IPS-NIHi7 (cell line): ENCODE measurements at regions not wholly inside any gene's neighbourhood (a gene's known extent, or its start where the extent isn't known, plus 50 kb on each side); places are given as distances from the start of the nearest gene placed in this dataset.
A peak's percentile ranks its signal among the peaks of the same experiment; 100 is the strongest.
"Not testable (repeated sequence)": the region's sequence is repeated elsewhere in the genome, so short reads cannot be mapped to it uniquely, and the experiment has no call there.

Experiments used
- DNase-seq: peaks from one replicate; pipeline ENCODE4 v3.0.0; 2012; ENCODE audit warnings: mixed read lengths; ENCODE audit errors: extremely low spot score

DNA sequence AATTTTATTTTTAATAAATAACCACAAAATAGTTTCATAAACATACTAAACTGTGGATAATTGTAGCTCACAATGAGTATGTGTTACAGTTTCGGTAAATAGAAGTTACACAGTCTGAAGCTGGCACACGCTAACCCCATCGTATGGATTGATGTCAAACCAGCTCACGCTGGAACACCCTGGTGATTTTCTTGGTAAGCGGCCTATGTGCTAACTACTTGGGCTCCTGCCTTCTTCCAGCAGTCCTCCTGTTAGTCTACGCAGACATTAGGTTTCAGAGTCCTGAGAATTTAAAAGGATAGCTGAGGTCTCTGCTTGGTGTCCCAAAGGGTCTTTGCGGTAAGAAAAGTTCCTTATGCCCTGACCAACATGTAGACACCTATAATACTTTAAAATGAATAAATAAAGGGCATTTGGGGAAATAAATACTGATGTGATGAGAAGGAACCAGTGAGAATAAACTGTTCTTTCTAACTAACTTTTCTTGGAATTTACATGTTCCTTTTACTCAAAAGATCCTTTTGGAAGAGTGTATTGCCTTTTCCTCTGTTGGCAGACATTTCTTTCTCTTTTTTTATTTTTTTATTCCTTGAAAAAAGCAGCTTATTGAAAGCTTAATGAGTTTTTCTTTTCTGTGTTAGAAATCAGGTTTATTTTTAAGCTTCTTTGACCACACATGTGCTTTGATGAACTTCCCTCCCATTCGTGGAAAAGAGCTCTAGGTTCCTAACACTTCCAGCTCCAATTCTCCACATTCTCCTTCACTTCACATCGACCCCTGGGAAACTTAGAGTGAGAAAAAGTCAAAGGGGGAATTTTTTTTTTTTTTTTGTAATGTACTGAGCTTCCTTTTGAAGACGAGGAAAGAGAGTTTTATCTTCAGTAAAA lies 322.2 kb downstream of the IRS1 start:
- no peak for DNase-seq

DNA sequence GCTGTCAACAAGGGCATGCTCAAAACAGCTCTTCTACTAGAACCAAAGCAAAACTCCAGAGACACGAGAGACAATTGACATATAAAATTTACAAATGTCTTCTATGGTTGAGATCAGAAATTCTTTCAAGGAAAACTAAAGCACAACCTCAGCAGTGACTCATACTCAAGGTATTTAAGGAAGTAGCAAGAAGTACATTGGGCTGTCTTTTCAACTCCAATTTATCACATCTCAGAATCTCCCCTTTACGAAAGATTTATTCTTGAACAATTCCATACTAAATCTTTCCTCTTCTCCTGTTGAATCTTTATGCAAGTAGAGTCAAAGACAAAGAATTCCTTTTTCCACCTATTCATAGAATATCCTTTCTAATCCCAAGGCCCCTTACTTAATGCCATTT lies 324.0 kb downstream of the IRS1 start:
- DNase-seq = no peak

DNA sequence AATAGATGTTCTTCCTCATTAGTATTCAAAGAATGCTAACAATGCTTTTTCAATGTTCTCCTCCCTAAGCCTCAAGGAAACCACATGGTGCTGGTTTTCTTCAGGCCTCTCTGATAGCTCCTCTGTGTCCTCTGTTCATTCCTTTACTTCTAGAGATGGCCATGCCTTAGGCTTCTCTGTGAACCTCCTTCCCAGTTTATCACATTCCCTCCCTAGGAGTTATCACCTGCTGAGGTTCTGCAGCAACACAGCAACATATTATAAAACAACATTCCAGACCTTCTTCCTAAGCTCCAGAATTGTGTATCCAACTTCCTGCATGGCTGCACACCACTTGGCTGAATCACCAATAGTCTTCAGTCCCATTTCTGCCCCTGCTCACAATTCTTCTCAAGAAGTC lies 325.5 kb downstream of the IRS1 start:
- no peak for DNase-seq

- DNase-seq = no peak
These were observed 327.6 kb downstream of the IRS1 start for GRCh38 chr2:226471987-226472470.

DNA sequence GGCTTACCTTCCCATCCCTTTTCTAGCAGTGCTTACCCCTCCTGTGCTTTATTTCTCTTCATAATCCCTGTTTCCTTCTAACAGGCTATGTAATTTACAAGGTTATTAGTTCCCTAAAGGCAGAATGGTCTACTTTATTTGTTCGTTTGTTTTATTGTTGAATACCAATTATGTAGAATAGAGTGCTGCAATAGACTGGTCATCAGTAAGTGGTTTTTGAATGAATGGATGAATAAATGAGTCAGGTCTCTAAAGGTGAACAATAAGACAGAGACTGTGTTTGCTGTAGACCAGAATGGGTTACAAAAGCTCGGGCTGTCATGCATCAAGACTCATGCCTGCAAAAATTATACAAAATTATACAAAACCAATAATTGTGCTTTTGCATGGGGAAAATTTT lies 332.0 kb downstream of the IRS1 start:
- no peak for DNase-seq

- DNase-seq = no peak
These were observed 332.4 kb downstream of the IRS1 start for GRCh38 chr2:226467221-226467620.

DNA sequence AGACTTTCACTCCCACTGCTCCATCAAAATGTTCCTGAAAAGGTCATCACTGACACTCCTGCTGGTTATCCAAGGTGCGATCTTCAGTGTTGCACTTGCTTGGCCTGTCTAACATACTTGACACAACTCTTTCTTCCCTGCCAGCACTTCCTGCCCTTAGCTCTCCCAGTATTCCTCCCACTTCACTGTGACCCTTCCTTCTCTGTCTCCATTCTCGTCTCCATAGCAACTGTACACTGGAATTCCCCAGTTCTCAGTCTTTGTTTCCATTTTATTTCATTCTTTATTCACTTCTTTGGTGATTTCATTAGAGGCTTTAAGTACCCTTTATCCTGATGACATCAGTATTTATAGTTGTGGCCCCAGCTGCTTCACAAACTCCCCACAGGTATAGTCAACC lies 333.0 kb downstream of the IRS1 start:
- no peak for DNase-seq

DNA sequence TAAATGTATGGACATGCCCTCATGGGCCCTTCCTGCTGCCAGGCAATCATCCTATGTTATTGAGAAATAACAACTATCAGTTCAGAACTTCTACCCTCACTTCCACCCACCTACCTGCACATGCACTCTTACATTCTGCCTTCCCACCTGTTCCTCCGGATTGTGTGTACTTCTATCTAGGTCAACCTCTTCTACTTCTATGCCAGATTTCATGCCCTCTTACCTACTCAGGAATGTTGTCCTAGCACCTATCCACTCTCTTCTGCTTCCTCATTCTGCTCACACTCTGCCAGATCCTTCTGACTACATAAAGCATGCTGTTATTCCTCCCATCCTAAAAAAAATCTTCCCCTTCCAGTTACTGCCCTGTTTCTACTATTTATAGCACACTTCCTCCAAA lies 333.5 kb downstream of the IRS1 start:
- DNase-seq = no peak

GRCh38 chr2:226464380-226464779 lies 335.2 kb downstream of the IRS1 start:
- DNase-seq = no peak

DNA sequence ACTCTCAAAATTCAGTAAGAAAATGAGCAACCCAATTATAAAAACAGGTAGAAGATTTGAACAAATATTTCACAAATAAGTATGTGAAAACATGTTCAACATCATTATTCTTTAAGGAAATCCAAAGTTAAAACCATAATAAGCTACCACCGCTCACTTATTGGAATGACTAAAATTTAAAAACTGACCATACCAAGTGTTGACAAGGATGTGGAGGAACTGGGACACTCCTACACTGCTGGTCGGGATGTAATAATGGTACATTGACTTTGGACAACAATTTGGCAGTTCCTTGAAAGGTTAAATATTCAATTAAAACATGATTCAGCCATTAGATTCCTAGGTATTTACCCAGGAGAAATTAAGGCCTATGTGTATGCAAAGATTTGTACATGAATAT lies 336.5 kb downstream of the IRS1 start:
- DNase-seq = no peak

- no peak for DNase-seq
These were observed 337.6 kb downstream of the IRS1 start for GRCh38 chr2:226461981-226462380.

- DNase-seq = not testable (repeated sequence)
These were observed 343.5 kb downstream of the IRS1 start for GRCh38 chr2:226456144-226456543.

DNA sequence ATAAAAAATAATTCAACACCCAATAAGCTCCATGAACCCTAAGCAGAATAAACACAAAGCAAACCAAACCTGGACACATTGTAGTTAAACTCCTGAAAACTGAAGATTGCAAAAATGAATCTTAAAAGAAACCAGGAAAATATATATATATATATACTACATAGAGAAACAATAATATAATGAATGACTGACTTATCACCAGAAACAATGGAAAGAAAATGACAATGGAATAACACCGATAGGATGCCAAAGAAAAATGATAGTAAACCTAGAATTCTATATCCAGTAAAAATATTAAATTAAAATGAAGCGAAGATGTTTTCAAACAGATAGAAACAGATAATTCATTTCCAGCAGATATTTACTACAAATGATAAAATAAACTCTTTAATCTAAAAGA lies 346.9 kb downstream of the IRS1 start:
- DNase-seq = no peak

- DNase-seq = peak; percentile 35
These were observed 348.1 kb downstream of the IRS1 start for GRCh38 chr2:226451486-226451885.

GRCh38 chr2:226450141-226450540 lies 349.5 kb downstream of the IRS1 start:
- DNase-seq = no peak

GRCh38 chr2:226447338-226448300 lies 352.0 kb downstream of the IRS1 start:
- DNase-seq = no peak

DNA sequence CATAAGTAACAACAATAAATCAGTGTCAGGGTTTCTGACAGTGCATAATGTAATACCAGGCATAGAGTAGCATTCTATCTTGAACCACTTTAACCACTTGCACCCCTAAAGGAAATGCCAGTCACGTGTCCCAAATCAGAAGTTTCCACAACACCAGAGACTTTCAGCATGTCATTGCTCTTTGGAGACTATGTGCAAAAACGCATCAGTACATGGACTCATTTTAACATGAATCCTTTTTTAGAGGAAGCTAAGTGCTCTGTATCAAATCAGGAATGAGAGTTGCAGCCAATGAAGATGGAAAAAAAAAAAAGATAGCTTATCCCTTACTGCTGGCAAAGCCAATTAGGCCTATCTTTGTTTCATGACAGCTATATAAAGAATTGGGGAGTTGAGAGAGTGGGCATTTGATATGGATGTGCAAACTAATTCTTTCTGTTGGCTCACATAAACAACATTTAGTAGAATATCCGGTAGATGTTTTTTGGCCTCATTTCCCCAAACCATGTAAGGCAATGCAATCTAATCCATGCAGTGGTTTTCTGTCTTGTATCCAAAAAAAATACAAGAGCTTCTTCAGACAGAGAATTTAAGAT lies 353.1 kb downstream of the IRS1 start:
- no peak for DNase-seq

DNA sequence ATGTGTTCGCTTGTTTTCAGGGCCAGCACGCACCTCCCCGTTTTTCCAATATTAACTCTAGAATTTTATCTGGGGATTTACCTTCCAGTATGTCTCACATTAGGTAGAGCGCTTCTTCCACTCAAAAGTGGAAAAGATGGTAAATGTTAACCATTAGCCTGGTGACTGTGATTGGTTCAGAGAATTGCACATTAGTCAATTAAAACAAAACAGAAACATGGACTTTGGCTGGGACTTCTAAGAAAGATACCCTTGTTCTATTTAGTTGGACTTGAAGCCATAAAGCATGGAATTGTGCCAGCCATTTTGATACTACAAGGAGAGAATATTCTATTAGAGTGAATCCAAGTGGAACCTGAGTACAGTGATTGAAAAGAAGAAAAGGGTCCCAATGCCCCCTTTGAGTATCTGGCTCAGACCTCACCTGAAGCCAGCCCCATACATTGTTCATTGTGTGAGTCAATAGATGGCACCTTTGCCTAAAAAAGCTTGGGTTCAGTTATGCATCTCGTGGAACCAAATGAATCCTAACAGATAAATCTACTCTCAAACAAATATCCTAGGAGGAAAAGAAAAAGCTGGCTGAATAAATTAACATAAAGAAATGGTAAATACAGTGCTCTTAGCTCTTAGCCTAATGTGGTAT lies 354.3 kb downstream of the IRS1 start:
- no peak for DNase-seq

DNA sequence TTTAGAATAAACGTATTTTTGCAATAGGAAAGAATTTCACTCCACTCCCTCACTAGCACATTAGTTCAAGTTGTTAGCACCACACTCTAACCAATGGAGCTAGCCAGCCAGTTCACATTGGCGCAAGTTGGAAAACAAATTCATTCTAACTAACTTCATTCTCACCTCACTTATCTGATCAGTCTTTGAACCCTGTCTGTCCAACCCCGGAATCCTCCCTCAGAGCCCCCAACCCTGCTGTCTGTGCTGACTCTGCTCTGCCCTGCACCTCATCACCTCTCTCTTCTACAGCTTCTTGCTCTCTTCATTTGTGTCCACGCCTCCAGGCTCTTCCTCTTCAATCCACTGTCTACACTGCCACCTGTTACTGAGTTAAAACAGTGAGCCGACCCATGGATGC lies 356.5 kb downstream of the IRS1 start:
- DNase-seq = no peak

DNA sequence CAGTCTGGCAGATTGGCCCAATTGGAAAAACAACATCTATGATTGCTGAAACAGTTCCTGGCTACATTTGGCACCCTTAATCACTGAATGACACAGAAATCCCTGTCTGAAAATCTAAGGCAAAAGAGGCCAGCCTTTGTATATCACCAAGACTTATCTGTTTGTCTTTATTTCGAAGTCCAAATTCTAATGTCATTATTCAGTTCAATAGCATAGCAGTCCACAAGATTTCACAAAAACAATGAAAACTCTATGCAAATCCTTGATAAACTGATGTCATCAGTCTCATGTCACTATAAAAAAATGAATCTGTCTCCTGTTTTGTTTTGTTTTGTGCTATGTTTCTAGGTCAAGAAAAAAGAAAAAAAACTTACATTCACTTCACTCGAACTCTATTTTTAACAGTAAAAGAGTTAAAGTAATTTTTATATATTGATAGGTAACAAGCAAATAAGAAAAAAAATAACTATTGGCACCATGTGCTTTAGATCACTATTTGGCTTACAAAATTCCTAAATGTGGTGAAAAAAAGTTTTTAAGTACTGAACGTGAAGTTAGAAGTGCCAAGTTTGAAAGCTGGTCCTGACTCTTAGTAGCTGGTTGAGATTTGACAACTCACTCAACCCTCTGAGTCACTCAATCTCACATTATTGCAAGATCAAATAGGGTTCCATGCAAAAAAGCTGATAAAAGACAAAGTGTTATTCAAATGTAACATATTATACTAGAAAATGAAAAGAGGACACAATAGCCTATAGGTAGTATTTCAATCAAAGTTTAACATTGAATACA lies 359.3 kb downstream of the IRS1 start:
- DNase-seq = no peak

DNA sequence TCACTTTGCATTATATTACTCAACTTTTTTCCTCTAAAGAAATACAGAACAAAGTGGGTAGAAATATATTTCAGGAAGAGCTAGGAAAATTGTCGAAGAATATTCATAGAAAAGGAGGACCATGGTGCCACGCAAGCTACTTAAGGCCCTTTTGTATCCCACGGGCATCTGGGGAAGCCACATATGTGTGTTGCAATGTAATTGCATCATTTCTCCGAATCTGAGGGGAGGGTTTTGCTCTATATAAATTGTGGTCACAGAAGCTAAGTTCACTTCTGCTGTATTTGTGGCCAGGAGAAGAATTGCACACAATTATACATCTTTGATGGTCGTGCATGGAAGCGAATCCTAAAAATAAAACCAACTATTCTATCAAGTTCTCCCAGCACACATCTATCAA lies 360.3 kb downstream of the IRS1 start:
- no peak for DNase-seq
